NCI-H1105 treated with DMSO at 0.1 percent for 48 hours (cell line): ENCODE measurements at regions not wholly inside any gene's neighbourhood (a gene's known extent, or its start where the extent isn't known, plus 50 kb on each side); places are given as distances from the start of the nearest gene placed in this dataset.
"Not testable (repeated sequence)": the region's sequence is repeated elsewhere in the genome, so short reads cannot be mapped to it uniquely, and the experiment has no call there.

Source experiments
- DNase-seq: peaks from one replicate; lab custom pipeline; 2025; lab: John Stamatoyannopoulos, UW

GRCh38 chr7:4437916-4438315 lies 244.2 kb upstream of the FOXK1 start:
- DNase-seq: no peak

DNA sequence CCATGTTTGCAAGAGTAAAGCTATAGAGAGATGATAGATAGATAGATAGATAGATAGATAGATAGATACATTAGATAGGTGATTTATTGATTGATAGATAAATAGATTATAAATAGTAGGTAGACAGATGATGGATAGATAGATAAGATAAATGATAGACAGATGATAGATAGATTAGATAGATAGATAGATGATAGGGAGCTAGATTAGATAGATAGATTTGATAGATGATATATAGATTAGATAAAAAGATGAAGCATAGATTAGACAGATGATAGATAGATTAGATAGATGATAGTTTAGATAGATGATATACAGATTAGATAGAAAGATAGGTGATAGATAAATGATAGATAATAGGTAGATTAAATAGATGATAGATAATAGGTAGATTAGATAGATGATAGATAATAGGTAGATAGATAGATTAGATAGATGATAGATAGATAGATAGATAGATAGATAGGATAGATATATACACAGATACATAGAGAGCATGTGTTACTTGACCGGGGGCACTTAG lies 243.3 kb upstream of the FOXK1 start:
- DNase-seq: no peak

DNA sequence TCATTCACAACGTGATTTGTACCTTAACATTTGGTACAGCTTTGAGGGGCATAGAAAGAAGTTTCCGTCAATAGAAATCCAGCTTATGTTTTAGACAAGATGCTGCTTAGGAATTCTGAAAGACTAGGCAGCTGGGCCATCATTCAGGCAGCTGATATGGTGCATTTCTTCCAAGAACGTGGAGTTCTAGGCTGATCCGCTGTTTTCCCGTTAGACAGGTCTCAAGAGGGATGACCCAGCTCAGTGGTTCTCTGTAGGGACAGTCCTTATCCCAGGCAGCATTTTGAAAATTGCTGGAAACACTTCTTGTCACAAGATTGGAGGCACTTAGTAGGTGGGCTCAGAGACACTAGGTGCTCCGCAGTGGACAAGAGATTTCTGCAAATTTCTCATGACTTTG lies 242.7 kb upstream of the FOXK1 start:
- DNase-seq: no peak

GRCh38 chr7:4444106-4444505 lies 238.0 kb upstream of the FOXK1 start:
- no peak for DNase-seq

- DNase-seq: no peak
Measured at GRCh38 chr7:4445777-4446176, 236.3 kb upstream of the FOXK1 start.

GRCh38 chr7:4449263-4449662 lies 232.8 kb upstream of the FOXK1 start:
- no peak for DNase-seq

GRCh38 chr7:4450483-4450882 lies 231.6 kb upstream of the FOXK1 start:
- DNase-seq: no peak

- peak; percentile 14 for DNase-seq
Measured at GRCh38 chr7:4460597-4460996, 221.5 kb upstream of the FOXK1 start.

- DNase-seq: no peak
Measured at GRCh38 chr7:4461531-4461930, 220.6 kb upstream of the FOXK1 start.

GRCh38 chr7:4468320-4469102 lies 213.6 kb upstream of the FOXK1 start:
- DNase-seq: no peak

GRCh38 chr7:4470246-4470645 lies 211.8 kb upstream of the FOXK1 start:
- DNase-seq: no peak

DNA sequence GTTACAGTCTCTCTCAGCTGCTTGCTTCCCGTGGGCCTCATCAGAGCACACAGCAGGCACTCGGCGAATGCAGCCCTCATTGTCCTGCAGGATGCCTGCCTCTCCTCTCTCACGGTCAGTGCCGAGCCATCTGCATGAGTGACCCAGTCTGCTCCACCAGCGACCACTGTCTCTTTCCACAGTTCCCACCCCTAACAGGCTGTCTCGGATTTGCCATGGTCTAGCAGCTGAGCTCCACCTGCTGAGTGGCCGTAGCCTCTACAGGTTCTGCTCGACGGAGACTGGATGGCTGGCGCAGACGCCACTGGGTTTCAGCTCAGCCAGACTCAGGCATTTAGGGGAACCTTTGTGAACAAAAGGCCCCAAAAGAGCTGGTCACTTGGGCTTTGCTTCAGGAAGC lies 209.4 kb upstream of the FOXK1 start:
- no peak for DNase-seq

DNA sequence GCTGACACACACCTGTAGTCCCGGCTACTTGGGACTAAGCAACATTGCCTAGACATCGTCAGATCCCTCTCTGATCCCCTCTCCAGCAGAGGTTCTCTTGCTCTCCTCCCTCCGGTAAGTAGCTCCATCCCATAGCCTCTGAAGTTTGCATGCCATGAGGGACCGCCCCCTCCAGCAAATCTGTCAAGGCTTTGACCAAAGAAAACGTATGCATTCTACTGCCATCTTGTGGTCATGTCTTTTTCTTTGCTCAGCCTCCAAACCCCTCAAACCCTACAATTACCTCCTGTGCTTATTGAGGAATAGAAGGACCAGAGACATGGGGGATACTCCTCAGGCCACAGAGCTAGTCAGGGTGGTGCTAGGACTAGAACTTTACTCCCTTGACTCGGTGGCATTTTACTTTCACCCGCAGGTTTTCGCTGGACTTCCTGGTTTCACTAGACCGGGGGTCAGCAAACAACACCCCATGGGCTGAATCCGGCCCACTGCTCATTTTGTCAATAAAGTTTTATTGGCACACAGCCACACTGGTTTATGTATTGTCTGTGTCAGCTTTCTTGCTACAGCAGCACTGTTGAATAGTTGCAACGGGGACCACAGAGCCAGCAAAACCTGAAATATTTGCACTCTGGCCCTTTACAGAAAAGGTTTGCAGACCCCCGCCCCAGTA lies 202.6 kb upstream of the FOXK1 start:
- DNase-seq: peak; percentile 23

DNA sequence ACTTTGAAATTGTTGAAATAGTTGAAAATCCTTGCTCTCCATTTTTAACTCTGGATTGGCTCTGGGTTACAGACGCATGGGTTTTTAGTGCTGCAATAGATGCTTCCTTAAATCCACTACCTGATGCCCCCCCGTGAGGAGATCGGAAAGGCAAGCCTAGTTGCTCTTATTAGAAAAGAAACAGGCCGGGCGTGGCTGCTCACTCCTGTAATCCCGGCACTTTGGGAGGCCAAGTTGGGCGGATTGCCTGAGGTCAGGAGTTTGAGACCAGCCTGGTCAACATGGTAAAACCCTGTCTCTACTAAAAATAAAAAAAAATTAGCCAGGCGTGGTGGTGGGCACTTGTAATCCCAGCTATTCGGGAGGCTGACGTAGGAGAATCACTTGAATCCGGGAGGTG lies 202.0 kb upstream of the FOXK1 start:
- DNase-seq: not testable (repeated sequence)

- DNase-seq: no peak
Measured at GRCh38 chr7:4483851-4484250, 198.2 kb upstream of the FOXK1 start.

- DNase-seq: no peak
Measured at GRCh38 chr7:4484545-4484944, 197.6 kb upstream of the FOXK1 start.

- DNase-seq: no peak
Measured at GRCh38 chr7:4486907-4487306, 195.2 kb upstream of the FOXK1 start.

DNA sequence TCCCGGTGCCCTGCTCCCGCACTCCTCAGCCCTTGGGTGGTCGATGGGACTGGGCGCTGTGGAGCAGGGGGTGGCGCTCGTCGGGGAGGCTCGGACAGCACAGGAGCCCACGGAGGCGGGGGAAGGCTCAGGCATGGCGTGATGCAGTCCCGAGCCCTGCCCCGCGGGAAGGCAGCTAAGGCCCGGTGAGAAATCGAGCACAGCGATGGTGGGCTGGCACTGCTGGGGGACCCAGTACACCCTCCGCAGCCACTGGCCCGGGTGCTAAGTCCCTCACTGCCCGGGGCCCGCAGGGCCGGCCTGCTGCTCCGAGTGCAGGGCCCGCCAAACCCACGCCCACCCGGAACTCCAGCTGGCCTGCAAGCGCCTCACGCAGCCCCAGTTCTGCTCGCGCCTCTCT lies 185.2 kb upstream of the FOXK1 start:
- DNase-seq: not testable (repeated sequence)

GRCh38 chr7:4500812-4501211 lies 181.3 kb upstream of the FOXK1 start:
- no peak for DNase-seq

GRCh38 chr7:4507886-4508285 lies 174.2 kb upstream of the FOXK1 start:
- not testable (repeated sequence) for DNase-seq

GRCh38 chr7:4513450-4513849 lies 168.6 kb upstream of the FOXK1 start:
- no peak for DNase-seq

- no peak for DNase-seq
Measured at GRCh38 chr7:4519819-4520520, 162.1 kb upstream of the FOXK1 start.

GRCh38 chr7:4523219-4523618 lies 158.9 kb upstream of the FOXK1 start:
- no peak for DNase-seq
